ENCODE measurements at regions not wholly inside any gene's neighbourhood (a gene's known extent, or its start where the extent isn't known, plus 50 kb on each side); places are given as distances from the start of the nearest gene placed in this dataset.

GRCh38 chrX:97867266-97867665 is 983.6 kb downstream of the RPA4 start:
- DNase-seq (ENCODE audit: extremely low spot score, unreplicated experiment): no peak
- TF ChIP-seq, protein P1, sequence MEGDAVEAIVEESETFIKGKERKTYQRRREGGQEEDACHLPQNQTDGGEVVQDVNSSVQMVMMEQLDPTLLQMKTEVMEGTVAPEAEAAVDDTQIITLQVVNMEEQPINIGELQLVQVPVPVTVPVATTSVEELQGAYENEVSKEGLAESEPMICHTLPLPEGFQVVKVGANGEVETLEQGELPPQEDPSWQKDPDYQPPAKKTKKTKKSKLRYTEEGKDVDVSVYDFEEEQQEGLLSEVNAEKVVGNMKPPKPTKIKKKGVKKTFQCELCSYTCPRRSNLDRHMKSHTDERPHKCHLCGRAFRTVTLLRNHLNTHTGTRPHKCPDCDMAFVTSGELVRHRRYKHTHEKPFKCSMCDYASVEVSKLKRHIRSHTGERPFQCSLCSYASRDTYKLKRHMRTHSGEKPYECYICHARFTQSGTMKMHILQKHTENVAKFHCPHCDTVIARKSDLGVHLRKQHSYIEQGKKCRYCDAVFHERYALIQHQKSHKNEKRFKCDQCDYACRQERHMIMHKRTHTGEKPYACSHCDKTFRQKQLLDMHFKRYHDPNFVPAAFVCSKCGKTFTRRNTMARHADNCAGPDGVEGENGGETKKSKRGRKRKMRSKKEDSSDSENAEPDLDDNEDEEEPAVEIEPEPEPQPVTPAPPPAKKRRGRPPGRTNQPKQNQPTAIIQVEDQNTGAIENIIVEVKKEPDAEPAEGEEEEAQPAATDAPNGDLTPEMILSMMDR (conservative IDR thresholded peaks at IDR 0.05): no peak
- no peak overlapping the region for H3K27ac Mint-ChIP-seq
- no peaks in the 10 kb centered on the region for H3K27me3 Mint-ChIP-seq
- H3K36me3 Mint-ChIP-seq: peaks cover 3% of the 10 kb centered on the region
- peaks cover 3% of the 10 kb centered on the region for H3K9me3 Mint-ChIP-seq
- H3K4me3 Mint-ChIP-seq: no peak overlapping the region
- peaks cover 17% of the 10 kb centered on the region for H3K4me1 Mint-ChIP-seq (ENCODE audit: unreplicated experiment)

DNA sequence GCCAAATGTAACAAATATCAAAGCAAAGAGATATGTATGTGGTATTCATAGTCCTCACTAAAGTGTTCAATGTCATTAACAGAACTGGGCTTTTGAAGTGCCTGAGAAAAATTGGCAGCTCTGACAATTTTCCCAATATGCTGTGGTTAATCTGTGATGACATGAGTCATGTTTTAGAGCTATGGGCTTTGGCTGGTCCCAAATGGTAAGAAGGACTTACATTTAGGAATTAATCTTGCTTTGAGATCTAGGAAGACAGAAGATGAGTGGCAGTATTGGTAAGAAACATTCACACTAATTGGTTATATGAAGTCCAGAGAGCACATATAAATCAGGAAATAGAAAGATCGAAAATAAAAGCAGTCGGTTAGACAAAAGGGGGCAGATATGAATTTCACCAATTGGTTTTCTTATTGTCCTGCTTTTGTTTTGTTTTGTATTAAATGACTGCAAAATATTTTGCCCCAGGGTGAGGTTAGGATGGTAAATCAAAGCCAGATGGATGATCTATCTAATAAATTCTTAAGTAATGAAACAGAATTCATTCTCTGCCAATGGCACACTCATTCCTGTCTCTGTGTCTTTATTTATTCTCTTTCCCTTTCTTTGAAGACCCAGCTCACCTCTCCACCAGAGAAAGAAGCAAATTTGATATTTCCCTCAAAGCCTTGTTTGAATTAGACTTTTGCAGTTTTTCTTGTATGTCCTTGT is 993.1 kb downstream of the RPA4 start:
- Mint-ChIP-seq H3K4me1 (ENCODE audit: unreplicated experiment) (no peaks in the 10 kb centered on the region), H3K9me3 (peaks cover 4% of the 10 kb centered on the region), H3K36me3 (peaks cover 4% of the 10 kb centered on the region), H3K27ac (no peak overlapping the region), H3K4me3 (no peak overlapping the region), H3K27me3 (no peaks in the 10 kb centered on the region)
- TF ChIP-seq, protein P1 (conservative IDR thresholded peaks at IDR 0.05): no peak
- DNase-seq (ENCODE audit: extremely low spot score, unreplicated experiment): no peak

- H3K36me3 Mint-ChIP-seq: peaks cover 4% of the 10 kb centered on the region
- peaks cover 4% of the 10 kb centered on the region for H3K9me3 Mint-ChIP-seq
- H3K27me3 Mint-ChIP-seq: no peaks in the 10 kb centered on the region
- TF ChIP-seq, protein P1 (conservative IDR thresholded peaks at IDR 0.05): no peak
- H3K4me1 Mint-ChIP-seq (ENCODE audit: unreplicated experiment): peaks cover 4% of the 10 kb centered on the region
- peak overlapping the region; percentile 25 for H3K4me3 Mint-ChIP-seq
- no peak for DNase-seq (ENCODE audit: extremely low spot score, unreplicated experiment)
- H3K27ac Mint-ChIP-seq: peak overlapping the region; percentile 21
These were observed 998.6 kb downstream of the RPA4 start for GRCh38 chrX:97882306-97882705.

- TF ChIP-seq, protein P1 (conservative IDR thresholded peaks at IDR 0.05): no peak
- Mint-ChIP-seq H3K4me3 (no peak overlapping the region), H3K9me3 (peaks cover 6% of the 10 kb centered on the region), H3K27ac (no peak overlapping the region), H3K4me1 (ENCODE audit: unreplicated experiment) (no peaks in the 10 kb centered on the region), H3K27me3 (no peaks in the 10 kb centered on the region), H3K36me3 (no peaks in the 10 kb centered on the region)
- DNase-seq (ENCODE audit: extremely low spot score, unreplicated experiment): no peak
These were observed 1012.0 kb downstream of the RPA4 start for GRCh38 chrX:97895751-97896150.

DNA sequence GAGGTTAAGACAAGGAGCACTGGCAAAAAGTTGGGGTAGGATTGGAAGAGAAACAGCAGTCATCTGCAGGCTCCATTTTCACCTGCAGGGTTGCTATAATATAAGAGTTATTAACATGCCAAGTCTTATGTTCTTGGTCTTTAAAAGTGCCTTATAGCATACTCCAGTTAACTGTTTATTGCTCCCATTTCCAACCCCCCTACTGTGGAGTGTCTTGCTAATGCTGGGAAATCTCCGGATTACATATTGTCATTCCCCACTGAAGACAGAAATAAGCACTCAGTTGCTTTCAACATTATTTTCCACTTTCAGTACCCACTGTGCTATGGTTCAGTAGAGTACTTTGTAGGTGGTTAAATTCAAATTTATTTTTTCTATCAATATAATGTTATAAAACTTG is 1014.3 kb downstream of the RPA4 start:
- Mint-ChIP-seq H3K27me3 (no peaks in the 10 kb centered on the region), H3K4me3 (no peak overlapping the region), H3K27ac (no peak overlapping the region), H3K9me3 (peaks cover 6% of the 10 kb centered on the region), H3K36me3 (no peaks in the 10 kb centered on the region), H3K4me1 (ENCODE audit: unreplicated experiment) (no peaks in the 10 kb centered on the region)
- TF ChIP-seq, protein P1 (conservative IDR thresholded peaks at IDR 0.05): no peak
- no peak for DNase-seq (ENCODE audit: extremely low spot score, unreplicated experiment)

Data from type B pancreatic cell (in vitro differentiated cells).